GM13976 (cell line): ENCODE measurements at regions not wholly inside any gene's neighbourhood (a gene's known extent, or its start where the extent isn't known, plus 50 kb on each side); places are given as distances from the start of the nearest gene placed in this dataset.

ENCODE experiments used
- DNase-seq: peaks from one replicate; pipeline ENCODE4 v3.0.0; 2012; ENCODE audit warnings: low spot score
- CTCF ChIP-seq: IDR thresholded peaks from 2 replicates; pipeline ENCODE4 v1.5.1; 2012; ENCODE audit warnings: borderline replicate concordance, mild to moderate bottlenecking; ENCODE audit not compliant: insufficient read depth; ENCODE audit errors: extremely low read depth, missing control alignments, control extremely low read depth
- in situ Hi-C: fragments of 300-500 bp; cut with MboI; formaldehyde crosslinking; loops from one replicate; pipeline ENCODE4 v1.12.0; 2022; ENCODE audit warnings: low sequenced_read_pairs, mixed read lengths, inconsistent platforms; ENCODE audit not compliant: unreplicated experiment

GRCh38 chr17:14768923-14769322, 468.0 kb downstream of the HS3ST3B1 start:
- TF ChIP-seq CTCF: no peak
- DNase-seq: no peak
- in situ Hi-C loops: no loop called here

- in situ Hi-C loops: no loop called here
- no peak for DNase-seq
- TF ChIP-seq CTCF: no peak
Measured at GRCh38 chr17:14762736-14763479, 462.0 kb downstream of the HS3ST3B1 start.

GRCh38 chr17:14760719-14761411, 460.0 kb downstream of the HS3ST3B1 start:
- no peak for TF ChIP-seq CTCF
- in situ Hi-C loops: no loop called here
- no peak for DNase-seq

GRCh38 chr17:14760212-14760611, 459.3 kb downstream of the HS3ST3B1 start:
- TF ChIP-seq CTCF: no peak
- DNase-seq: peak; percentile 58
- in situ Hi-C loops: no loop called here

- no peak for TF ChIP-seq CTCF
- in situ Hi-C loops: no loop called here
- DNase-seq: no peak
Measured at GRCh38 chr17:14759325-14759724, 458.4 kb downstream of the HS3ST3B1 start.

- in situ Hi-C loops: no loop called here
- no peak for TF ChIP-seq CTCF
- DNase-seq: no peak
Measured at GRCh38 chr17:14756479-14756878, 455.6 kb downstream of the HS3ST3B1 start.
